Superior temporal gyrus (tissue), 1 donor: ENCODE measurements at regions not wholly inside any gene's neighbourhood (a gene's known extent, or its start where the extent isn't known, plus 50 kb on each side); places are given as distances from the start of the nearest gene placed in this dataset.

Source experiments
- DNase-seq: peaks from one replicate; pipeline ENCODE4 v3.0.0-alpha.2; 2016; ENCODE audit errors: extremely low spot score

DNA sequence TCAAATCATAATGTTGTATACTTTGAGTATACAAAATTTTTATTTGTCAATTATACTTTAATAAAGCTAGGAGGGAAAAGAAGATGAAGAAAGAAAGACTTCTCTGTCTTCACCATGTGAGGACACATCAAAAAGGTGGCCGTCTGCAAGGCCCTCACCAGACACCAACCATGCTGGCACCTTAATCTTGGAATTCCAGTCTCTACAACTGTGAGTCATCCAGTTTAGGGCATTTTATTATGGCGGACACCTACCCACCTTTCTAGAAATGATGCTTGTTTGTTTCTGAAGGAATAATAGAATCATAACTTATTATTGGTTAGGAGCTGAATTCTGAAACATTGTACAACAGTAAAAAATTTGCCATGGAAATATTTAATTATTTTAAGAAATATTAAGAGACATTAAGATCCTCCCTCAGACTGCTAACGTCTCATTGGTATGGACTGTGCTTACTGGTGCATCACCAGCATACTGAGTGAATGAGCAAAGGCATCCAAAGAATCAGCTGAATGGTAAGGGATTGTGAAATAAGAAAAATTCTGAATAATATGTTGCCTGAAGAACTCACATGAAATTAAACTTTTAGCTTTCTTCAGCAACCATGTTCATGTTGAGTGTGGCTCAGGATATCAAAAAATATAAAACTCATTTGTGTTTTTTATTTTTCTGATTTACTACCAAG is 536.6 kb downstream of the HTR7 start:
- no peak for DNase-seq

DNA sequence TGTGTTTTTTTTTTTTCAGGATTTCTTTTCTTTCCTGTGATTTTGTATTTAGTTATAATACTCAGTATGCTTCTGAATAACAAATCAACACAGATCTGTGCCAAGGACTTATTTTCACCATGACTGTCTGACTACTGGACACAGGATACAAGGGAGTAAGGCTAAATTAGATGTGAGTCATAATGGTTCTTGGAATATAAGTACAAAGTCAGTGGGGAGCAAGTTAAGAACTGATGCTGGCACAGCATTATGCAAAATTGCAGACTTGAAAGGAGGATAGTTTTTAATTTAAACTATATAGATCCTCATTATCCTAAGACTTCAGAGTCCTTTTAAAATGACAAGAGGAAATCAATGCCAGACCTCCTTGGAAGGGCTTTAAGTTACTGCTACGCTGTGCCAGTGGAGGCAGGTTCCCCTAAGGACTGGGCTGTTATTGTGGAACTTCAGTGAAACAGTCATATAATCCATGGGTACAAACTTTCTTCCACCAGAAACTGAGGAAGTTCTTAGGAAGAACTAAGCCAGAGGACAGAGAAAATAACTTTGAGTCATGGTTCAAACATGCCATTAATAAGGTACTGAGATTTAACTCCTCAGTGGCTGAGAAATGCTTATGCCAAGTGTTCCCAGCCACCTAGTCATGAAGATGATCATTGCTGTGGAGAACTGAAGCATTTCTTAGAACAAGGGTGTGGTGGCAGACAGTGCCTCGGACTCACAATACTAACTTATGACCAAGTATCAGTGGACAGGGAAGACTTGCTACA is 531.2 kb downstream of the HTR7 start:
- no peak for DNase-seq

DNA sequence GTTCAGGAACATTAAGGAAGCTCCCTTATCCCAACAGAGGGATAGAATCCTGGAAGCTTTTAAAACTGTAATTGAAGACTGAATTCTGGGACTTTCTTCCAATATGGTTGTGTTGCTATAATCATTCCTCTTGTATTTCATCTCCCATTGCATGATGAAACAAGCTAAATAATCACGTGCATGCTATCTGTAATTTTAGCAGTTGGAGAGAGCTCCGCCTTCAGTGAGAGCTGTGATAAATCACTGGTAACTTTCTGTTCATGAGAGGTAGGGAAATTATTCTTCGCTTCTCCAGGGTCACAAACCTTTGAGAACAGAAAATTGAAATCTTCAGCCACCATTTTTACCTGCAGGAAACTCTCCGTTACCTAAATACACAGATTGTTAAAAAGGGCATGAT is 530.2 kb downstream of the HTR7 start:
- no peak for DNase-seq

DNA sequence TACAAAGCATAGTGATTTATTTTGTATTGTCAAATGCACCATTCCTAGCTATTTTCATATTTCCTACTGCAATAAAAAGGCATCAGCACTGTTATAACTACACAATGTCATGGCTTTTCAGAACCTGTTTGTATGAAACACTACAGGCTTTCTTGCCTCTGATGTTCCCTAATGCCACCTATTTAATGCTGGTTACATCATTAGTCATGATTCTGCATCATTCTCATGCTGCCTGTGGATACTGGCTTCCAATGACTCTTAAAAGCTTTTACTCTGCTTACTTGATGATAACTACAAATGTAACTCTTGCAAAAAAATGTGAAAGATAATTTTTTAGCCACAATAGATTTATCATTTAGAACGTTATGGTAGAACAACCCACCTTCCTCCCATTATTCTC is 529.4 kb downstream of the HTR7 start:
- no peak for DNase-seq

DNA sequence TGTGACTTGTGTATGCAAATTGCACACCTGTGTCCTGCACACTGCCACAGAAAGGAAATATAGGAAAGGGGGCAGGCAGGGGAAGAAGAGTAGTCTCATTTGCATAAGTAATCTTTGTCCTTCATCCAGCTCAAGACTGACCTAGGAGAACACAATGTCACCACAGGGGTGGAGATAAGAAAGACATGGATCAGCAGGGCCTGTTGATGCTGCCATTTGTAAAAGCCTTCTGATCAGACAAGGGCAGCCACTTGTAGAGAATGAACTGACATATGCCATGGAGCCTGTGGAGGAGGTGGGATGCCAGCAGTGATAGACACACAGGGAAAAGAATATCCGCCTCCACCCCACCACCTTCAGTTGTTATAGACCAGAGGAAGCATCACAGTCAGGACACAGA is 528.9 kb downstream of the HTR7 start:
- DNase-seq: no peak

DNA sequence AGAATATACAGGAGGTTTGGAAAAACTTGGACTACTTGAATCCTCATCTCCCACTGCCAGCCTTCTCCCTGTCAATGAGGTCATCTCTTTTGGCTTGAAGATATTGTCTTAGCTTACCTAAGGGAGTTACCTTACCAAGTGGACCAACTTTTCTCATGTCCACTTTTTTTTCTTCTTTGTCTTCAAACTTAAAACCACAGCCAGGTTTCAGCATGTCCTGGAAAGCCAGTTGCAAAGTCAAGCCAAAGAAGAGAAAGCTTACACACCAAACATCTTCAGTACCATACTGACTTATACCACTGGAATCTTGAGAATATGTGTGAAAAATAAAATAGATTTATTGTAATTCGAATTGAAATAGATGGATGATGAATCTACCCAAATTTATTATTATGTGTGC is 520.5 kb downstream of the HTR7 start:
- DNase-seq: no peak

DNA sequence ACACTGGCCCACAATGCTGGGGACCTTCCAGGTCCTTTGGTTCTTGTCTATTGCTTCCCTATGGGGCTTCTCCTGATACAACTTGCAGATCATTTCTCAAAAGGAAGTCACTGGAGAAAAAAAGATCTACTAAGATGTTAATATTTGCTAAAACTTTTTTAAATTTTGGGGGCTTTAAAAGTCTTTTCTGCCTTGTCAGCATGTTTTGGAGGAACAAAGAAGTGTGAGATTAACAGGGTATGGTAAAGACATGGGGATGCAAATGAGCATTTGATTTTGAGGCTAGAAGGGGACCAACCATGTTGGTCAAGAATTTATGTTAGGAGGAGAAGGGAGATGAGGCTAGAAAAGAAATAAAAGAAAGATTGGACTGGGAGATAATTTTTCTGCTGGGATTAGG is 515.4 kb downstream of the HTR7 start:
- no peak for DNase-seq

DNA sequence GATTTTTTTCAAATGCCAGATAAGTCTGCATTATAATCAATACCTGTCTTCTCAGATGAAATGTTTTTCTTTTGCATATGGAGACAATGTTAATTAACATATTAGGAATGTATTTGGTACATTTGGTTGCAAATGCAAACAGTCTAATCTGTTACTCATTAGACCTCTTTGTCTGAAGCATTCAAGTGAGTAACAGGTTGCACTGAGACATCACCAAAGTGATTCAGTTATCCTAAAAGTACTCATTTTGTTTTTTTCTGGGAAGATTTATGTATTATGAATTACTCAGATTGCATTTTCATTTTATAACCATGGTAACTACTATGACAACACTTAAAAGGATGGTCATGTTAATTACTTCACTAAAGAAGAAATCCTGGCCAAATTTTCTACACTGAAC is 513.6 kb downstream of the HTR7 start:
- no peak for DNase-seq

DNA sequence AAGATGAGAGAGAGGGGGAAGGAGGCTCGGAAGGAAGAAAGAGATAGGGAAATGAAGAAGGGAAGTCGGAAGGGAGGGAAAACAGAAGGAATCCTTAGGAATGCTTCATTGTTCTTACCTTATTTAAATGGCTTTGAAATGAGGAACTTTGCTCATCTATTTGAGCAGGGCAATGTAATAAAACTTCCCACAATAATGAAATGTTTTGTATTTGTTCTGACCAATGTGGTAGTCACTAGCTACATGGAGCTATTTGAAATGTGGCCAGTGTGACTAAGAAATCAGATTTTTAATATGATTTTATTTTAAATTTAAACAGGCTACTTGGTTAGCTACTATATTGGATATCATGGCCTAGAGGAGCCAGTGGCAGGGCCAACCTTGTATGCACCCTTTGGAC is 510.6 kb downstream of the HTR7 start:
- no peak for DNase-seq

DNA sequence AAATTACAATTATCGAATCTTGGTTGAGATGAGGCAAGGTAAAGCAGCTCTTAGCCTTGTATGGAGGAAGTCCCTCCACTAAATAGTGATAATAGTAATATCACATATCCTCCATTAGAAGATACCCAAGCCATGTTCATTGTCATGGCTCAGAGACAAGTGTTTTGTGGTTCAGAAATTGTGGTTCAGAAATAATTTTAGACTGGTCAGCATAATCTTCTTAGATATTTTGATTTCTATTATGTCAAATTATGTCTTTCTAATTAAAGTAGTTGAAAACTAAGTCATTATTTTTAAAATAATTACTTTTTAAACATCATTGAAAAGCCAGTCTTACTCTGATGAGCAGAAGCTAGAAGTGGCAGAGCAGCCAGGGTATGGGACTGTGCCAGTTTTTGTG is 507.7 kb downstream of the HTR7 start:
- no peak for DNase-seq

DNA sequence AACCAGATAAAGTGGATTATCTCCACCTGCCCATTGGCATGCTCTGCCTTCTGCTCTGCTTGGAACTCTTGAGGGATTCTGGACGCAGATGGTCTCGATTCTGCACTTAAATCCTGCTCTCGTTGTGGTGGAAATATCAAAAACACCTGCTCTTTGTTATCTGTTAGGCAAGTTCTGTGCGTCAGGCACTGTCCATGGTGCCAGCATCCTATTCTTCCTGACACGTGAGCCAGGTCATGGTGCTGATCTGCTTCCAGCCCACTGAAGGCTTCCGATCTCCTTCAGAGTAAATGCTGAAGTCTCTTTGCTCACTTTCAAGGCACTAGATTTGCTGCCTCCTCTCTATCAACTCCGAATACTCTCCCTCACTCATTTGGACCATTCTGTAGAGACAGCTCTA is 505.6 kb downstream of the HTR7 start:
- DNase-seq: no peak

DNA sequence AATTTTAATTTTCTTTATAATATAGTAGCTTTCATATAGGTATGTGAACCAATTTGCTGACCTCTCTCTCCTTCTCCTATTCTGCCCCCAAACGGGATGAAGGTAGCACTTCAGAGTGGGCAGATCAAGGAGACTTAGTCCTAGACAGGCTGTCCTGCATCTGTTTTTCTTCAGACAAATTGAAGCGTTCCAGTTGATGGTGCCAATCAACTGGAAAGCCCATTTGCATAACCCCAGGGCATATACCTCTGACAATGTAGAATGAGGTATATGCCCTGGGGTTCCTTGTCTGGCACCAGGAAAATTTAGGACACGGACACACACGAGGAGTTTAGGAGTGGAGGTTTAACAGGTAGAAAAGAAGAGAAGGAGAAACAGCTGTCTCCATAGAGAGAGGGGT is 502.9 kb downstream of the HTR7 start:
- no peak for DNase-seq

DNA sequence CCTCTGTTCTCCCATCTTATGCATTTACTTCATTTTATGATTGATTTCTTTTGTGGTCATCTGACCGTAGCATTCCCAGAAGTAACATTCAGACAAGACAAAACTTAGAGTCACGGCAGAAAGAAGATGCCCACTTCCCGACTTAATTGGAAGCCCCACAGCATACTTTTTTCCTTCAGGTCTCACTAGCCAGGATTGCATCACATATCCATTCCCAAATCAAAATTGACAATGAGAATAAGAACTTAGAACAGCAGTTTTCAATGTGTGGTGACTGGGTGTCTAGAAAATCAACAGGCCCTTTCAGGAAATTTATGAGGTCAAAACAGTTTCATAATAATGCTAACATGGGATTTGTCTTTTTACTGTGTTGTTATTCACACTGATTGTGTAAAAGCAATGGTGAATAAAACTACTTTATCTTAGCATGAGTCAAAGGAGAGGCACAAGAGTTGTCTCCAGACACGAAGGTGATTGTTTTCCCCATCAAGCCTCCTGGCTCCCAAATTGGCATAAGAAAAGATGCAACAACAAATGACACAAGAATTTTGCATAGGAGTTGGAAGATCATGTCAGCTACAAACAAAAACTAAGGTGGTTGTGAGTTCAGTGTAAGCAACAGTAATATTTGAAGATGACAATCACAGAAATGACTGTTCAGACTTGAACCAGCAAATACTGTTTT is 493.9 kb downstream of the HTR7 start:
- DNase-seq: no peak

DNA sequence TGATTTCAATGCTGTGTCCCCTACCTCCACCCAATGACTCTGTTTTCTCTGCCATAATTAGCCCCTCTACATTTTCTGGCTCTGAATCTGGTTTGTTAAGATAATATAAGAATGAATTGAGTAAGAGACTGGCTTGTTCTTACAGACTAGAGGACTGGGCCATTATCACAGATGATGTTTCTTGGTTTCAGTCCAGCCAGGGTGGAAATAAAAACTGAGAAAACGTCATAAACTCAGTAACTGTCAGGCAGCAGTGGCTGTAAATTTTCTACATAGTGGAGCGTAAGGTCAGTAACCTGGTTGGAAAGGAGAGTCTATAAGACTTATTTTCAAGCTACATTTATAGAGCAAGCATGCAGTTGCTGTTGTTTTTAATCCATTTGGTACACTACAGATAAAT is 485.4 kb downstream of the HTR7 start:
- no peak for DNase-seq

DNA sequence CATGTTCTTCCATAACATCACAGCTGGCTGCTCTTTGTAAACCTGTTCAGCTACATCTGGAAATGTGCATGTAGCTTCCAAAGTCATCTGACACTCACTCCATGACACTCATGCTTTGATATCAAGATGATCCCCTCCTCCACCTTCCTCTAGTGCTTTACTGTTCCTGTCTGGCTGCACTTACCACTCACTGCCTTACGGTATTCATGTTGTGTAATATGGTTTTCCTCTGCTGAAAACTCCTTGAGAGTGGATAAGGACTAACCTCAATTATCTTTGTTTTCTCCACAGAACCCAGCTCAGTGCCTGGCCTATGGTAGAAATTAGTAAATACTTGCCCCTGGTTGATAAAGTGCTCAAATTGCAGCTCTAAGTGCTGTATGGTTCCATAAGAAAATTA is 483.9 kb downstream of the HTR7 start:
- no peak for DNase-seq

DNA sequence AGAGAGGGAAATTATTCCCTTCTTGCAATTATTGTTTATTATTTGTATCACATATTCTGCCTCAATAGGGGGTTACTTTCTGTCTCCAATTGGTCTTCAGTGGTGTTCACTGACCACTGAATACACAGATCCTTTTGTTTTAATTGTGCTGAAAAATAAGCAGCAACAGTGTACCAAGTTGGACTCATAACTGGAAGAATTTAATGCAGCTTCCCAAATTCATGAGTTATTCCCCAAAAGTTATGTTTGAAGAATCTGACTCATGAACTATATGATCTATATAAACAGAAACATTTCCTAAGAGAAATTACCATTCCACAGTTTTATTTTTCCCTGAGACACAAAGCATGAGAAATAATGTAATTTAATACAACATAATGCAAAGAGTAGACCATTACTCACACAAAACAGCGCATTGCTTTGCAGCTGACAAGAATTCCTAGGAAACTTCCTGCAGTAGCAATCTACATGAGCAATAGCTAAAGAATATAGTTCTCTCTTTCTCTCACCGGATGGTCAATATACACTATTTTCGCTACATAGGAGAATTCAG is 479.2 kb downstream of the HTR7 start:
- no peak for DNase-seq

DNA sequence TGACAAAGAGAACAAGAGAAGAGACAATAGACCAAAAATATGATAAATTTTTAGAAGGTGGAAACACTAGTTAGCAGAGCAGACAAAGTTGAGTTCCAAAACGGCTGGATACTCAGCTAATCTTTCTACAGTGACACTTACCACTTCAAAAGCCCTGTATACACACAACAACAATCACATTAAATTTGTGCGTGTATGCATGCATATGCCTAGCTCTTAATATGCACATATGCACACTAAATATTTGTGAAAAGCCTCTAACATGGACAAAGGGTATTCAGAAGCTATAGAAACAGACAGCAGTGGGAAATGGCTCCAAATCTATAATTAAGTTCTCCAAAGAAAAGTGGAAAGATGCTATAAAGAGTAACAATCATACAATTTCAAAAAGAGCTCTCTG is 476.4 kb downstream of the HTR7 start:
- DNase-seq: no peak

DNA sequence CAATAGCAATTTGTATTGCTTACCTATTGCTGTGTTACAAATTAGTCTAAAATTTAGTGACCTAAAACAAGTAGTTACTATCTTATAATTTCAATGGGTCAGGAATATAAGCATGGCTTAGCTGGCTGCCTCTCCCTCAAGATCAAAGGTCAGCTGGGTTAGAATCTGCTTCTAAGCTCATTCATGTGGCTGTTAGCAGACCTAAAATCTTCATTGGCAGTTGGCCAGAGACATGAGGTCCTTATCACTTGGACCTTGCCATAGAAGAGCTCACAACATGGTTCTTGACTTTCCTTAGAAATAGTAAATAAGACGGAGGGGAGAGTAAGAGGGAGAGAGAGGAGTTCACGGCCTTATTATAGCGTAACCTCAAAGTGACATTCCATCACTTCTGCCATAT is 468.0 kb downstream of the HTR7 start:
- DNase-seq: no peak

DNA sequence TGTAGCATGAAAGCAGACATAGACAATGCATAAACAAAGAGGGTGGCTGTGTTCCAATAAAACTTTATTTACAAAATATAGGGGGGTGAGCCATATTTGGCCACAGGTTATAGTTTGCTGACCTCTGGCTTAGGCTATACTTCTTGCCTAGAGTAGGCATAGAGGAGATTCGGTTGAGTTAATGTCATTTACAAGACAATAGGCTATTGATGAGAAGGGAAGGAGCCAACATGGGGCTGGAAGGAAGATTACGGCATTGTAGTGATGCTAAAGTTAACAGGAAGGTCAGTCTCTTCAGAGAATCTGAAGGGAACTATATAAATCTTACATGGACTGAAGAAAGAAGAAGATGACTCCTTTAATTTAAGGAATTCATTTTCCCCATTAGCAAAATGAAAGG is 463.5 kb downstream of the HTR7 start:
- DNase-seq: no peak

DNA sequence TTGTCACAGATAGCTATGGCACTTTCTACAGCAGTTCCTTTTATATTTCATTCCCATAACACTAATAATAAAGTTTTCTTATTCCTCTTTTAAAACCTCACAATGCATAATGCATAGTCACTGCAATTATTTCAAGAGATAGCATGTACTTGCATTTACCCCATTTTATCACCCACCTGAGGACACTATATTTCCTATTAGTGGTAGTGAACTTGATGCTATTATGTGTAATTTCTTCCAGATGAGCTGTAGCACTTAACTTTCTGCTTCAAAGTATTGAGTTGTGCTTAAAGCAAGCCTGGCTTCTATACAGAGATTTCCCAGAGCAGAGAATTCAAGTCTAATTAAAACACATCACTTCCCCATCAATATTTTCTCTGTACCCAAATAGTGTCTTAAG is 461.1 kb downstream of the HTR7 start:
- DNase-seq: no peak

DNA sequence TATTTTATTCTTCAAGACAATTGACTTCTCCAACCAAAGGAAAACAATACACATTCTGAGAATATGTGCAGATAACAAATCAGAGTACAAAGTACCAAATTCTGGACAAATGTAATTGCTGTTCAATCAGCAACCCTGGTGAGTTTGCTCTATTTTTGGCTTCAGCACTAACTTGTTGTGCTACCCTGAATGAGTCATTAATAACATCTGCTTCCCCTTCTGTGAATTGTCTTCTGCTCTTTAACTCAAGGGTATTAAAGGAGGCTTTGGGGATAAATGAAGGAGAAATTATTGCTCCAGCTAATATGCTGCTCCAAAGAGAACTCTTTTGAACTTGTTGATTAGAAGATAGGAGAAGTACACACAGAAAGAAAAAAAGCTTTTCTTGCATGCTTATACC is 459.3 kb downstream of the HTR7 start:
- no peak for DNase-seq

DNA sequence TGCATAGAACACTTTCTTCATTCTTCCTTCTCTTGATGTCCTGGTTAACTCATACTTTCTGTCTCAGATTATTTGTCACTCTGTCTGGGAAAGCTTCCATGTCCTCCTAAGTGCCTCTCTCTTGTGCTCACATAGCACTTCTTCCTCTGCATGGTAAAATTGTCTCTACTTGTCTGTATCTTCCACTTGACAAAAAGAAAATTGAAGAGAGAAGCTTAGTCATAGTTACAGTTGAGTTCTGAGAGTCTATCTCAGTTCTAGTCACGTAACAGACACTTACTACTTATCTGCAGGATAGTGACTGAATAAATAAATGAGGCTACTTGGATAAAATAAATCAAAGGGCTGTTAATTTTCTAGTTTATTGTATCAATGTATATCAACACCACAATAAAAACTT is 458.1 kb downstream of the HTR7 start:
- DNase-seq: no peak
